HCT116 (cell line): ENCODE measurements at regions not wholly inside any gene's neighbourhood (a gene's known extent, or its start where the extent isn't known, plus 50 kb on each side); places are given as distances from the start of the nearest gene placed in this dataset.

Experiments
- ATAC-seq: fragments of 200-7000 bp; cut with Tn5 transposase; 2 replicates; pipeline ENCODE4 v1.9.1; 2020; ENCODE audit warnings: mild to moderate bottlenecking, moderate library complexity
- BruUV-seq: library from RNA; stranded (reverse); fragments of 400-500 nt; replicated peaks from 2 replicates; lab custom pipeline; 2021; lab: Mats Ljungman, UMichigan
- CTCF ChIA-PET: fragments of 300-600 bp; sonication (Branson Sonifier 250); formaldehyde crosslinking; loops from one replicate; lab custom pipeline; 2021; ENCODE audit warnings: antibody characterized with exemption; lab: Charles Lee
- POLR2A ChIA-PET: fragments of 300-600, 350-600 bp; sonication (Branson Sonifier 250); formaldehyde crosslinking; loops from one replicate; lab custom pipeline; 2021; ENCODE audit warnings: antibody characterized with exemption; lab: Charles Lee
- RAD21 ChIA-PET, 2 experiments: fragments of 300-600 bp; sonication (Branson Sonifier 250); formaldehyde crosslinking; loops; one replicate each; lab custom pipeline; 2023; ENCODE audit warnings: low total read pairs in 2 of 2; ENCODE audit not compliant: uncharacterized antibody in 2 of 2, unreplicated experiment in 2 of 2, low non-redundant PET in 1 of 2; lab: Charles Lee
- DNase-seq: peaks from one replicate; pipeline ENCODE4 v3.0.0-alpha.2; 2010; ENCODE audit warnings: low read depth, low spot score
- H2AFZ ChIP-seq: fragments of 200-600 bp; shearing (Covaris generic), sonication (generic); 2 replicates; pipeline ENCODE4 v1.6.1; 2017; ENCODE audit warnings: low read depth, mixed run types, mixed read lengths, antibody characterized with exemption, low read length; ENCODE audit not compliant: poor library complexity, severe bottlenecking
- H3K27ac ChIP-seq: 2 replicates; pipeline ENCODE4 v1.5.1; 2012; ENCODE audit warnings: low read depth, low read length
- H3K27me3 ChIP-seq: fragments of 200-600 bp; sonication (generic); 2 replicates; pipeline ENCODE4 v1.6.1; 2016; ENCODE audit warnings: mixed run types, low read length, mixed read lengths; ENCODE audit not compliant: insufficient read depth
- H3K36me3 ChIP-seq, 2 experiments: fragments of 200-500 bp in 1 of 2; fragments of 200-600 bp in 1 of 2; sonication (Bioruptor generic) in 1 of 2; sonication (generic) in 1 of 2; 2 replicates each; pipeline versions ENCODE4 v1.5.1 to v1.6.1; 2014 to 2016; ENCODE audit warnings: low read length in 2 of 2, inconsistent platforms in 1 of 2, mixed read lengths in 1 of 2, mixed run types in 1 of 2; ENCODE audit not compliant: insufficient read depth in 2 of 2, control insufficient read depth in 1 of 2
- H3K4me1 ChIP-seq, 2 experiments: fragments of 200-600 bp in 1 of 2; sonication (generic) in 1 of 2; 2 replicates each; pipeline versions ENCODE4 v1.5.1 to v1.6.1; 2012 to 2017; ENCODE audit warnings: low read length in 2 of 2, inconsistent platforms in 1 of 2, mild to moderate bottlenecking in 1 of 2, mixed read lengths in 1 of 2, mixed run types in 1 of 2, moderate library complexity in 1 of 2; ENCODE audit not compliant: insufficient read depth in 2 of 2, control insufficient read depth in 1 of 2
- H3K4me2 ChIP-seq: fragments of 200-600 bp; sonication (generic); 2 replicates; pipeline ENCODE4 v1.6.1; 2017; ENCODE audit warnings: mixed run types, low read length, mixed read lengths
- H3K4me3 ChIP-seq, 2 experiments: fragments of 200-600 bp in 1 of 2; sonication (generic) in 1 of 2; replicated peaks in 1 of 2; 2 replicates each; pipeline ENCODE4 v1.5.1; 2011 to 2016; ENCODE audit warnings: low read length in 2 of 2, control low read depth in 1 of 2, low read depth in 1 of 2, mild to moderate bottlenecking in 1 of 2, mixed read lengths in 1 of 2, mixed run types in 1 of 2
- H3K79me2 ChIP-seq: fragments of 200-600 bp; sonication (generic); 2 replicates; pipeline ENCODE4 v1.6.1; 2017; ENCODE audit warnings: mild to moderate bottlenecking, mixed run types, low read length, moderate library complexity, mixed read lengths; ENCODE audit not compliant: insufficient read depth
- H3K9ac ChIP-seq: fragments of 200-600 bp; sonication (generic); 2 replicates; pipeline ENCODE4 v1.6.1; 2016; ENCODE audit warnings: low read length, mixed read lengths
- H3K9me2 ChIP-seq: fragments of 200-600 bp; sonication (generic), shearing (Covaris generic); 2 replicates; pipeline ENCODE4 v1.6.1; 2017; ENCODE audit warnings: mixed run types, mild to moderate bottlenecking, moderate library complexity; ENCODE audit not compliant: insufficient read depth
- H3K9me3 ChIP-seq, 2 experiments: fragments of 200-500 bp in 1 of 2; fragments of 200-600 bp in 1 of 2; sonication (Bioruptor generic) in 1 of 2; sonication (generic) in 1 of 2; 2 replicates each; pipeline ENCODE4 v1.6.1; 2014 to 2017; ENCODE audit warnings: low read length in 2 of 2, mixed read lengths in 2 of 2, inconsistent platforms in 1 of 2, low read depth in 1 of 2, mild to moderate bottlenecking in 1 of 2, mixed run types in 1 of 2, moderate library complexity in 1 of 2; ENCODE audit not compliant: control insufficient read depth in 1 of 2, insufficient read depth in 1 of 2
- H4K20me1 ChIP-seq: fragments of 200-600 bp; sonication (generic), shearing (Covaris generic); 2 replicates; pipeline ENCODE4 v1.6.1; 2017; ENCODE audit warnings: mixed run types, mild to moderate bottlenecking, moderate library complexity; ENCODE audit not compliant: insufficient read depth
- EGR1 ChIP-seq: IDR thresholded peaks from 2 replicates; pipeline ENCODE4 v1.6.1; 2012; ENCODE audit warnings: low read depth
- ELF1 ChIP-seq: IDR thresholded peaks from 2 replicates; pipeline ENCODE4 v1.6.1; 2012; ENCODE audit warnings: low read depth, borderline replicate concordance
- SIN3A ChIP-seq: IDR thresholded peaks from 2 replicates; pipeline ENCODE4 v1.6.1; 2012; ENCODE audit warnings: low read depth
- SRF ChIP-seq: IDR thresholded peaks from 2 replicates; pipeline ENCODE4 v1.6.1; 2012; ENCODE audit warnings: low read depth
- ZBTB33 ChIP-seq: IDR thresholded peaks from 2 replicates; pipeline ENCODE4 v1.6.1; 2011; ENCODE audit warnings: mild to moderate bottlenecking, low read length, moderate library complexity; ENCODE audit not compliant: insufficient replicate concordance; ENCODE audit errors: extremely low read depth
- intact Hi-C: fragments of 100-400 bp; cut with micrococcal nuclease; formaldehyde crosslinking; loops from 2 replicates; pipeline ENCODE4 v1.10.0; 2022
- TF ChIP-seq, protein P1 (sequence below): IDR thresholded peaks from 2 replicates; pipeline ENCODE4 v1.6.1; 2012; ENCODE audit warnings: low read depth
- TF ChIP-seq, protein P2 (sequence below): IDR thresholded peaks from 2 replicates; pipeline ENCODE4 v1.6.1; 2012

GRCh38 chr16:55052741-55053415, 122.2 kb downstream of the IRX5 start:
- TF ChIP-seq, protein P1, sequence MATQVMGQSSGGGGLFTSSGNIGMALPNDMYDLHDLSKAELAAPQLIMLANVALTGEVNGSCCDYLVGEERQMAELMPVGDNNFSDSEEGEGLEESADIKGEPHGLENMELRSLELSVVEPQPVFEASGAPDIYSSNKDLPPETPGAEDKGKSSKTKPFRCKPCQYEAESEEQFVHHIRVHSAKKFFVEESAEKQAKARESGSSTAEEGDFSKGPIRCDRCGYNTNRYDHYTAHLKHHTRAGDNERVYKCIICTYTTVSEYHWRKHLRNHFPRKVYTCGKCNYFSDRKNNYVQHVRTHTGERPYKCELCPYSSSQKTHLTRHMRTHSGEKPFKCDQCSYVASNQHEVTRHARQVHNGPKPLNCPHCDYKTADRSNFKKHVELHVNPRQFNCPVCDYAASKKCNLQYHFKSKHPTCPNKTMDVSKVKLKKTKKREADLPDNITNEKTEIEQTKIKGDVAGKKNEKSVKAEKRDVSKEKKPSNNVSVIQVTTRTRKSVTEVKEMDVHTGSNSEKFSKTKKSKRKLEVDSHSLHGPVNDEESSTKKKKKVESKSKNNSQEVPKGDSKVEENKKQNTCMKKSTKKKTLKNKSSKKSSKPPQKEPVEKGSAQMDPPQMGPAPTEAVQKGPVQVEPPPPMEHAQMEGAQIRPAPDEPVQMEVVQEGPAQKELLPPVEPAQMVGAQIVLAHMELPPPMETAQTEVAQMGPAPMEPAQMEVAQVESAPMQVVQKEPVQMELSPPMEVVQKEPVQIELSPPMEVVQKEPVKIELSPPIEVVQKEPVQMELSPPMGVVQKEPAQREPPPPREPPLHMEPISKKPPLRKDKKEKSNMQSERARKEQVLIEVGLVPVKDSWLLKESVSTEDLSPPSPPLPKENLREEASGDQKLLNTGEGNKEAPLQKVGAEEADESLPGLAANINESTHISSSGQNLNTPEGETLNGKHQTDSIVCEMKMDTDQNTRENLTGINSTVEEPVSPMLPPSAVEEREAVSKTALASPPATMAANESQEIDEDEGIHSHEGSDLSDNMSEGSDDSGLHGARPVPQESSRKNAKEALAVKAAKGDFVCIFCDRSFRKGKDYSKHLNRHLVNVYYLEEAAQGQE: no peak
- TF ChIP-seq SIN3A (no peak), SRF (no peak), ZBTB33 (no peak), EGR1 (no peak), ELF1 (no peak)
- TF ChIP-seq, protein P2, sequence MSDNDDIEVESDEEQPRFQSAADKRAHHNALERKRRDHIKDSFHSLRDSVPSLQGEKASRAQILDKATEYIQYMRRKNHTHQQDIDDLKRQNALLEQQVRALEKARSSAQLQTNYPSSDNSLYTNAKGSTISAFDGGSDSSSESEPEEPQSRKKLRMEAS: no peak
- H3K4me1 ChIP-seq: no peaks in the 10 kb centered on the region
- no peak overlapping the region for H2AFZ ChIP-seq
- no peaks in the 10 kb centered on the region for H3K36me3 ChIP-seq
- ChIA-PET CTCF (no interaction called here), RAD21 (no interaction called here), POLR2A (no interaction called here)
- DNase-seq: no peak
- ATAC-seq: no peak
- H3K9me2 ChIP-seq: no peaks in the 10 kb centered on the region
- H3K79me2 ChIP-seq: no peaks in the 10 kb centered on the region
- H3K4me2 ChIP-seq: no peak overlapping the region
- H4K20me1 ChIP-seq: no peaks in the 10 kb centered on the region
- H3K9ac ChIP-seq: no peak overlapping the region
- no peak overlapping the region for H3K4me3 ChIP-seq
- no peak overlapping the region for H3K27ac ChIP-seq
- intact Hi-C loops: no loop called here
- no TSS peak for BruUV-seq
- H3K27me3 ChIP-seq: no peaks in the 10 kb centered on the region
- no peaks in the 10 kb centered on the region; a peak in 1 of 4 replicates for H3K9me3 ChIP-seq
